PC-9 (cell line): ENCODE measurements at regions not wholly inside any gene's neighbourhood (a gene's known extent, or its start where the extent isn't known, plus 50 kb on each side); places are given as distances from the start of the nearest gene placed in this dataset.

Experiments
- BruUV-seq: library from RNA; stranded (reverse); fragments of 400-500 nt; replicated peaks from 2 replicates; lab custom pipeline; 2021; lab: Mats Ljungman, UMichigan
- CTCF ChIA-PET: fragments of 300-600 bp; sonication (Branson Sonifier 250); formaldehyde crosslinking; loops from one replicate; lab custom pipeline; 2022; ENCODE audit warnings: antibody characterized with exemption; lab: Charles Lee
- POLR2A ChIA-PET: fragments of 300-600 bp; sonication (Branson Sonifier 250); formaldehyde crosslinking; loops from one replicate; lab custom pipeline; 2022; ENCODE audit warnings: antibody characterized with exemption; ENCODE audit not compliant: unreplicated experiment; lab: Charles Lee
- DNase-seq, 2 experiments: peaks; one replicate each; pipeline versions ENCODE4 v3.0.0 to v3.0.0-alpha.2; 2015 to 2022; ENCODE audit warnings: mixed read lengths in 1 of 2
- H2AFZ ChIP-seq: fragments of 200-600 bp; sonication (generic); 2 replicates; pipeline ENCODE4 v1.8.1; 2017; ENCODE audit warnings: antibody characterized with exemption
- H3F3A ChIP-seq: fragments of 200-600 bp; sonication (generic); 2 replicates; pipeline ENCODE4 v1.8.1; 2017; ENCODE audit warnings: antibody characterized with exemption, mild to moderate bottlenecking, low read depth; ENCODE audit not compliant: insufficient read depth
- H3K27ac ChIP-seq: fragments of 200-600 bp; sonication (generic); 2 replicates; pipeline ENCODE4 v1.6.1; 2016; ENCODE audit warnings: mixed run types
- H3K27me3 ChIP-seq: fragments of 200-600 bp; sonication (generic); 2 replicates; pipeline ENCODE4 v1.6.1; 2016; ENCODE audit warnings: low read depth, mixed run types; ENCODE audit not compliant: insufficient read depth
- H3K36me3 ChIP-seq: fragments of 200-600 bp; sonication (generic); 2 replicates; pipeline ENCODE4 v1.6.1; 2016; ENCODE audit warnings: low read depth, mixed run types
- H3K4me1 ChIP-seq: fragments of 200-600 bp; sonication (generic); replicated peaks from 2 replicates; pipeline ENCODE4 v1.6.1; 2016; ENCODE audit warnings: mixed run types; ENCODE audit not compliant: insufficient read depth
- H3K4me2 ChIP-seq: fragments of 200-600 bp; sonication (generic); 2 replicates; pipeline ENCODE4 v1.6.1; 2017; ENCODE audit warnings: mixed run types
- H3K4me3 ChIP-seq: fragments of 200-600 bp; sonication (generic); 2 replicates; pipeline ENCODE4 v1.6.1; 2016; ENCODE audit warnings: mixed run types
- H3K79me2 ChIP-seq: fragments of 200-600 bp; sonication (generic); 2 replicates; pipeline ENCODE4 v1.6.1; 2017; ENCODE audit warnings: low read depth, mixed run types
- H3K9me2 ChIP-seq: fragments of 200-600 bp; sonication (generic); 2 replicates; pipeline ENCODE4 v1.8.1; 2017; ENCODE audit warnings: mild to moderate bottlenecking; ENCODE audit not compliant: insufficient read depth
- H3K9me3 ChIP-seq: fragments of 200-600 bp; sonication (generic); 2 replicates; pipeline ENCODE4 v1.8.1; 2016; ENCODE audit warnings: low read depth; ENCODE audit not compliant: insufficient read depth
- H4K20me1 ChIP-seq: fragments of 200-600 bp; sonication (generic); 2 replicates; pipeline ENCODE4 v1.8.1; 2017; ENCODE audit not compliant: insufficient read depth
- EZH2 ChIP-seq: fragments of 200-600 bp; sonication (generic); IDR thresholded peaks from 2 replicates; pipeline ENCODE4 v1.8.0; 2017; ENCODE audit warnings: antibody characterized with exemption, low read depth
- intact Hi-C: fragments of 100-400 bp; cut with micrococcal nuclease; formaldehyde crosslinking; loops from one replicate; pipeline ENCODE4 v1.10.0; 2022; ENCODE audit not compliant: unreplicated experiment
- TF ChIP-seq, protein P1 (sequence below): fragments of 200-600 bp; sonication (generic); conservative IDR thresholded peaks from 2 replicates; pipeline ENCODE4 v1.6.1; 2017; ENCODE audit warnings: mixed run types, antibody characterized with exemption, mild to moderate bottlenecking, moderate library complexity

DNA sequence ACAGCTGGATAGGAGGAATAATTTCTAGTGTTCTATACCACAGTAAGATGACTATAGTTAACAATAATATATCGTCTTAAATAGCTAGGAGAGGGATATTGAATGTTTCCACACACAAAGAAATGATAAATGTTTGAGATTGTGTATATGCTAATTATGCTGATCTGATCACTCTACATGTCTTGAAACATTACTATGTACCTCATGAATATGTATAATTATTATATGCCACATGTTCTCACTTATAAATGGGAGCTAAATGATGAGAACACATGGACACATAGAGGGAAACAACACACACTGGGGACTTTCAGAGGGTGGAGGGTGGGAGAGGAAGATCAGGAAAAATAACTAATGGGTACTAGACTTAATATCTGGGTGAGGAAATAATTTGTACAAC lies 53.2 kb upstream of the MAGEA4 start:
- H3K4me3 ChIP-seq = no peak overlapping the region
- H3K27me3 ChIP-seq = no peaks in the 10 kb centered on the region
- no peaks in the 10 kb centered on the region for H3K4me1 ChIP-seq
- H3K27ac ChIP-seq = no peak overlapping the region
- H2AFZ ChIP-seq = no peak overlapping the region
- CTCF ChIA-PET = no interaction called here
- 0 out of 2 replicates have a peak, but pooled peaks cover 2% of the 10 kb centered on the region for H3K9me3 ChIP-seq
- DNase-seq = no peak
- no peaks in the 10 kb centered on the region for H3K79me2 ChIP-seq
- no TSS peak for BruUV-seq
- no peaks in the 10 kb centered on the region for H4K20me1 ChIP-seq
- H3K36me3 ChIP-seq = no peaks in the 10 kb centered on the region
- intact Hi-C loops = no loop called here
- H3F3A ChIP-seq = no peaks in the 10 kb centered on the region
- no peaks in the 10 kb centered on the region for H3K9me2 ChIP-seq
- no peak overlapping the region for H3K4me2 ChIP-seq
- POLR2A ChIA-PET = no interaction called here
- TF ChIP-seq, protein P1, sequence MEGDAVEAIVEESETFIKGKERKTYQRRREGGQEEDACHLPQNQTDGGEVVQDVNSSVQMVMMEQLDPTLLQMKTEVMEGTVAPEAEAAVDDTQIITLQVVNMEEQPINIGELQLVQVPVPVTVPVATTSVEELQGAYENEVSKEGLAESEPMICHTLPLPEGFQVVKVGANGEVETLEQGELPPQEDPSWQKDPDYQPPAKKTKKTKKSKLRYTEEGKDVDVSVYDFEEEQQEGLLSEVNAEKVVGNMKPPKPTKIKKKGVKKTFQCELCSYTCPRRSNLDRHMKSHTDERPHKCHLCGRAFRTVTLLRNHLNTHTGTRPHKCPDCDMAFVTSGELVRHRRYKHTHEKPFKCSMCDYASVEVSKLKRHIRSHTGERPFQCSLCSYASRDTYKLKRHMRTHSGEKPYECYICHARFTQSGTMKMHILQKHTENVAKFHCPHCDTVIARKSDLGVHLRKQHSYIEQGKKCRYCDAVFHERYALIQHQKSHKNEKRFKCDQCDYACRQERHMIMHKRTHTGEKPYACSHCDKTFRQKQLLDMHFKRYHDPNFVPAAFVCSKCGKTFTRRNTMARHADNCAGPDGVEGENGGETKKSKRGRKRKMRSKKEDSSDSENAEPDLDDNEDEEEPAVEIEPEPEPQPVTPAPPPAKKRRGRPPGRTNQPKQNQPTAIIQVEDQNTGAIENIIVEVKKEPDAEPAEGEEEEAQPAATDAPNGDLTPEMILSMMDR = no peak
- TF ChIP-seq EZH2 = no peak

- Histone ChIP-seq H2AFZ (no peak overlapping the region), H3K27me3 (no peaks in the 10 kb centered on the region), H3F3A (no peaks in the 10 kb centered on the region), H3K79me2 (no peaks in the 10 kb centered on the region), H3K4me2 (no peak overlapping the region), H3K4me1 (no peaks in the 10 kb centered on the region), H3K4me3 (no peak overlapping the region), H3K36me3 (no peaks in the 10 kb centered on the region), H3K9me3 (0 out of 2 replicates have a peak, but pooled peaks cover 2% of the 10 kb centered on the region), H3K27ac (no peak overlapping the region), H4K20me1 (no peaks in the 10 kb centered on the region), H3K9me2 (no peaks in the 10 kb centered on the region)
- ChIA-PET CTCF (no interaction called here), POLR2A (no interaction called here)
- intact Hi-C loops = no loop called here
- TF ChIP-seq, protein P1 = no peak
- TF ChIP-seq EZH2 = no peak
- BruUV-seq = no TSS peak
- DNase-seq = no peak
Observed at GRCh38 chrX:151860827-151861226, 51.9 kb upstream of the MAGEA4 start.
